ENCODE measurements at regions not wholly inside any gene's neighbourhood (a gene's known extent, or its start where the extent isn't known, plus 50 kb on each side); places are given as distances from the start of the nearest gene placed in this dataset.
"Not testable (repeated sequence)": the region's sequence is repeated elsewhere in the genome, so short reads cannot be mapped to it uniquely, and the experiment has no call there.

DNA sequence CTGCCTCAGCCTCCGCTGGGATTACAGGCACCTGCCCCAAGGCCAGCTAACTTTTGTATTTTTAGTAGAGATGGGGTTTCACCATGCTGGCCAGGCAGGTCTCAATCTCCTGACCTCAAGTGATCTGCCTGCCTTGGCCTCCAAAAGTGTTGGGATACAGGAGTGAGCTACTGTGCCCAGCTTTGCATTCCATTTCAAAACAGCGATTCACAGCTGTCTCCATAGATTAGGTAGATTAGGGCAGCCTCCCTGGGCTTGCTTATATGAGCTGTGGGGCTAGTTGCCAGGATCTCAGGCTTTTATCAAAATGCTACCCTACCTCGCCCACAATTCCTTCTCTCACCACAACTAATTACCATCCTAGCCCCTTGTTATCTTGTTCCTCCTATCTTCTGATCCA is 176.4 kb upstream of the ZKSCAN2 start:
- DNase-seq (ENCODE audit: low spot score): no peak

DNA sequence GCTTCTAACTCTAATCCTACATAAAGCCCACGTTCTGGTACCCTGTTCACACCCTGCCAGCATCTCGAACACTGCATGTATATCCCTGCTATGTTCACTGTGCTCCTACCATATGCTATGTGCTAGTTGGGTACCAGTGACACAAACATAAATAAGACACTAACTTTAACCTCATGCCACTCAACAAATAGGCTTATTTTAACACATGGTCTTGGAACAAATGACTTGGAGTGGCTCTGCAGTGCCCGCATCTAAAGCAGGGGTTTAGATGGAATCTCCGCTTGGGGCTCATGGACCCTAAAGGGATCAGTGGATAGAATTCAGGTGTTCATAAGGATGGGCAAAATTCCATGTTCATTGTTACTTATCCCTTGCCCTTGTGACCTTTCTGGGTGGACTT is 175.7 kb upstream of the ZKSCAN2 start:
- no peak for DNase-seq (ENCODE audit: low spot score)

DNA sequence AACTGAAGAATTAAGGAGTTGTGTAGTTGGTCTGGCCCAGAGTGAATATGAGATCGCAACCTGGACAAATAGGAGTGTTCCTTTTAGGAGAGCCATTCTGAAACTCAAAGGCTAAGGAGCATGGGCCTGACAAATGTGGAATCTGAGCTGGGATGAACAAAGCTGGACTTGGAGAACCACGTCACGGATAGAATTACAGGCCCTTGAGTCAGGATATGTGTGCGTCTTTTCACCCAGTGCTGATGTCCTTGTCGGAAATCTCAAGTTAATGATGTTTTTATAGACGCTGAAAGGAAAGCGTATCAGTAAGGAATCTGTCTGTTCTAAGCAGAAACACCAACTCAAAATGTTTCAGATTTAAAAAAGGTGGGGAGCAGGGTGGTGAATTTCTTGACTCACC is 173.8 kb upstream of the ZKSCAN2 start:
- DNase-seq (ENCODE audit: low spot score): no peak

DNA sequence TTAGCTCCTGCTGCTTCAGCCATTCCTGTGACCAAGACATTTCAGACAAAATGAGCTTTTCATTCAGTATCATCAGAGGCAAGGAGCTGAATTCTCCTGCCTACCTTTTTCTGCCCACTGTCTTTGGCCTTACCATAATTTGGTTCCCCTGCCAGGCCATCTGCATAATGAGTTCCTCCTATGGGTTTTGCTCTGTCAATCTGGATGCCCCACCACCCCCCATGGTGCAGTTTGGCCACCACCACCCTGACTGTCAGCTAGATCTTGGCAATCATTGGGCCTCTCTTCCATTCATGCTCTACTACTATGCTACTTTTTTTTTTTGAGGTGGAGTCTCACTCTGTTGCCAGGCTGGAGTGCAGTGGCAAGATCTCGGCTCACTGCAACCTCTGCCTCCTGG is 169.2 kb upstream of the ZKSCAN2 start:
- no peak for DNase-seq (ENCODE audit: low spot score)

DNA sequence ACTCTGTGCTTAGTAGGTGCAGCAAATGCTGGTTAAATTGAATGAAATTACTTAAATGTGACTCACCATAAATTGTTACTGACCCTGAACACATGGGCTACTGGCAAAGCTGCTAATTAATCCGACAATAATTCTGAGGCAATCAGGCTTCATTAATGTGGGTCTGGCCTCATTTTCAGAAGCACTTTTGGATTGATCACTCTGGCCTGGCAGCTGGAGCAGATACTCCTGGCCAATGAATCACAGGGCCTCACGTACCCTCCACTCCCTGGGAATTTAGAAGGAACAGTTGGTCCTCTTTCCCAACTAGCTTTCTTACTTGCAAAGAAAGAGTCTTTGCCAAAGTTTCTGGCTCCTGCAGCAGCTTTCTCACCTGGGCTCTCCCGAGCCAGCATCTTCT is 162.0 kb upstream of the ZKSCAN2 start:
- DNase-seq (ENCODE audit: low spot score): no peak

DNA sequence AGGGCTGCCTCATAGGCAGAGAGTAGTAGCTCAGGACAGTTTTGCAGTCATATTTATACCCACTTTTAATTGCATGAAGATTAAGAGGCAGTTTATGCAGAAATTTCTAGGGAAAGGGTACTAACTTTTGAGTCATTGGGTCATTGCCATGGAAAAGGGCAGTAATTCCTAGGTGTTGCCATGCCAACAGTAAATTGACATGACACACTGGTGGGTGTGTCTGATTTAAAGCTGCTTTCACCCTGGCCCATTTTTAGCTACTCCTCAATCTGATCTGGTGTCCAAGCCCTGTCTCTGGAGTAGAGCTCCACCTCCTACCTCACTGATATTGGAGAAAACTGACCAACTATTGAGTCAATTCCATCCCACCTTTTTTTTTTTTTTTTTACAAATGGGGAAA is 161.5 kb upstream of the ZKSCAN2 start:
- DNase-seq (ENCODE audit: low spot score): no peak

DNA sequence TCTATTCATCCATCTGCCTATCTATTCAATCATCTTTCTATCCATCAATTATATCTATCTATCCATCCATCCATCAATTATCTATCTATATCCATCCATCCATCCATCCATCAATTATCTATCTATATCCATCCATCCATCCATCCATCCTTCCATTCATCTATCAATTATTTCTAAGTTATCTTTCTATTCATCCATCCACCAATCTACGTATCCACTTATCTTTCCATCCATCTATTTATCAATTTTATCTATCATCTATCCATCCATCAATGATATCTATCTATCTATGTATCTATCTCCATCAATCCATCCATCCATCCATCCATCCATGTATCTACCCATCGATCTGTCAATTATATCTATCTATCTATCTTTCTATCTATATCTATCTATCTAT is 158.4 kb upstream of the ZKSCAN2 start:
- DNase-seq (ENCODE audit: low spot score): no peak

DNA sequence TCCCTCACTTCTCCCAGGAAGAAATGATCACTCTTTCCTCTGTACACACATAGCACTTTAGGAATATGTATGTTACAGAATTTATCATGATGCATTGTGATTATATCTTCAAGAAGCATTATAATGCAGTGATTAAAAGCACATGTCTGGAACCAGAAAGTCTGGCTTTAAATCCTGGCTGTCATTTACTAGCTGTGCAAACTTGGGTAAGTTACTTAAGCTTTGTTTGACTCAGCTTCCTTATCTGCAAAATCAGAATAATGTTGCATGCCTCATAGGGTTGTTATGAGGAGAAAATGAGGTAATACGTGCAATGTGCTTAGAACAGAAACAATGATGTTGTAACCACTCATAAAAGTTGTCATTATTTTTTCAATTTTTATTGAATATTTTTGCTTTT is 156.3 kb upstream of the ZKSCAN2 start:
- no peak for DNase-seq (ENCODE audit: low spot score)

DNA sequence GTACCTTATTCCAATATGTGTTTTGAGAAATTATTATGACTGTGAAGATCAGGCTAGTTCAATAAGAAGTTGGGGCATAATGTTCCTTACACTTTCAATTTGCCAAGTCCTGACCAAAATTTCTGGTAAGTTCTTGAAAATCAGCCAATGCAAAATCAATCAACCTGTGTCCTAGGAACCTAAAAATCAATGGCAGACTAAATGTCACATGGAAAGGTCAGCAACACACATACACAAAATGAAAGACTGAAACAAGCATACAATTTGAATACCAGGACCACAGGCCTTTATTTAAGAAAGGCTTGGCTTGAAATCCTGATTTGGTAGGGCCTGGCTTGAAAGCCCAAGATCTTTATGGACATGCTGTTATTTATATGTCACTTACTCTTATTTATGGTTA is 155.5 kb upstream of the ZKSCAN2 start:
- DNase-seq (ENCODE audit: low spot score): no peak

DNA sequence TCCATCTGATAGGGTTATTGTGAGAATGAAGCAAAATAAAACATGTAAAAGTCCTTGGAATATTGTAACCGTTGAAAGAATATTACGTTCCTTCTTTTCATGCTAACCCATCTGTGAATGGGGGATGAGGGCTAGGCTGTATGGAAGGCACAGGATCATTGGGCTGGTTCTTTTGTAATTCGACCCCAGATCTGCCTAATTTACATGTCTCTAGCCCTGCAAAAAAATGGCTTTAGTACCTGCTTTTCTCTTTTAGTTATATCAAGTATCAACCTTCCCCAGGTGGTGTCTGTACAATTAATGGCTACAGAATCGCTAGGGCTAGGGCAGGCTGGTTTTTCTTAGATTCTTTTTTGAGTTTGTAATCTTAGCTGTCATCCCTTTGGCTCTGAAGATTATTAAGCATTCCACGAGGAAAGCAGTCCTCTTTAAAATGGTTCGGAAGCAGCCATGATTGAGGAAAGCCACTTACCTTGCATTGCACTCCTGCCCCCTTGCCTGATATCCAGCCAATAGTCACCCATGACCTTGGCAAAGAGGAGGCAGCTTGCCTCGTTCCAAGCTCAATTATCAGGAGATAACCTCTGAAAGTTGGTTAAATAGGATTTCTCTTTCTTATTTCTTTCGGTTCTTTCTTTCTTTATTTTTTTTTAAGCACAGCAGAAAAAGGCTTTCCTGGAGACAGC is 153.9 kb upstream of the ZKSCAN2 start:
- DNase-seq (ENCODE audit: low spot score): no peak

DNA sequence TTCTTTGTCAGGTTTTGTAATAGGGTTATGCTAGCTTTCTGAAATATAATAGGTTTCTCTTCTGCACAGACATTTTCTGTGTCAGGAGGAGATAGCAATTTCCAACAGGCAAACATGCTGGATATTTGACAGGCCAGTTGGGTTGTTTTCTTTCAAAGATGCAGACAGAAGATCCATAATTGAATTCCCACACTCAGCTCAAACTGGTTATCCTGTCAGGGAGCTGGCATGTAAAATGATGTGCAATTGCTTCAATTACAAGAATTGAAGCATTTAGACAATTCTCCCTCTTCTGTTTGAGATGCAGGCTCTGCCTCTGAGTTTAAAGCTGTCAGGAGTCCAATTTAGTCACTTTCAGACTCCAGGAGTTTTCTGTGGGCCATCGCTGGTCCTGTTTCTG is 146.2 kb upstream of the ZKSCAN2 start:
- no peak for DNase-seq (ENCODE audit: low spot score)

DNA sequence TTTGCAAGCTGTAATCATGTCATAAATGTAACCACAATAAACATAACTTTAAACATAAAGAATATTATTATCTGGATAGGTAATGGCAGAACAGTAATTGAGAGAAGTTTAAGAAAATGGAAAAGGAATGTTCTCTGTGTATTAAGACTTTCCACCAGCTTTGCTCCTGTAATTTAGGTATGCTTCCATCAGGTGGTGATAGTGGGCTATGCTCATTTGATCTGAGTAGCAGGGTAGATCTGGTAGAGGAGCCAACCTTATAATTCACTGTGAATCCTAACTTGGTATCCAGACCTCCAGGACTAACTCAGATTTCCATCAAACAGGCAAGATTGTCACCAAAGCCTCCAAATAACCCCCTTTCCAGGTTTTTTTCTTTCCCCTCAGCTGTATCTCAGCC is 137.9 kb upstream of the ZKSCAN2 start:
- no peak for DNase-seq (ENCODE audit: low spot score)

DNA sequence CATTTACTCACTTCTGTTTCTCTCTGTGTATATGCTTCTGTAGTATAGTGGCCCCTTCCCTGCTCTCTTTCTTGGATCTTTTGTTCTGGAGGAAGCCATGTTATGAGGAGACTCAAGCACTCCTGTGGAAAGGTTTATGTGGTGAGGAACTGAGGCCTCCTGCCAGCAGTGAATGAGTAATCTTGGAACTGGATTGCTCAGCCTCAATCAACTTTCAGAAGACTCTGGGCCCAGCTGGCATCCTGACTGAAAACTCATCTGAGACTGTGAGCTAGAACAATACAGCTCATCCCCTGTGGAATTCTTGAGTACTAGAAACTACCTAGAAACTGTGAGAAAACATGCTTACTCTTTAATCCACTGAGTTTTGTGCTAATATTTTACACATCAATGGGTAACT is 133.1 kb upstream of the ZKSCAN2 start:
- DNase-seq (ENCODE audit: low spot score): no peak

DNA sequence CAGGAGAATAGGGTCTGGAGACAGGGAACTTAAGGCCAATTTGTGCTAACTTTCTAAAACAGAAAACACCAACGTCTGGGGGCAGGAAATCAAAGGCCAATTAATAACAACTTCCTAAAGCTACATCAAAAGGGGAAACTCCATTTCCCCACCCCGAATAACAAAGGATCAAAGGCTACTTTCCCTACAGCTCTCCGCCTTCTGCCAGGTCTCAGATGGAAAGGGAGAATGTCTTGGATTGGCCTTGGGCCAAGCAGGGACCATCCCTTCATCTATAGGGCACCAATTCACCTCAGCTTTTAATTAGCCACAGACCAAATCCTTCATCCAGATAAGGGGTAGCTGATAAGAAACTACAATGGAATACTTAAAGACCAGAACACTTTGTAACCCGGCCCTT is 116.9 kb upstream of the ZKSCAN2 start:
- peak; percentile 62 for DNase-seq (ENCODE audit: low spot score)

DNA sequence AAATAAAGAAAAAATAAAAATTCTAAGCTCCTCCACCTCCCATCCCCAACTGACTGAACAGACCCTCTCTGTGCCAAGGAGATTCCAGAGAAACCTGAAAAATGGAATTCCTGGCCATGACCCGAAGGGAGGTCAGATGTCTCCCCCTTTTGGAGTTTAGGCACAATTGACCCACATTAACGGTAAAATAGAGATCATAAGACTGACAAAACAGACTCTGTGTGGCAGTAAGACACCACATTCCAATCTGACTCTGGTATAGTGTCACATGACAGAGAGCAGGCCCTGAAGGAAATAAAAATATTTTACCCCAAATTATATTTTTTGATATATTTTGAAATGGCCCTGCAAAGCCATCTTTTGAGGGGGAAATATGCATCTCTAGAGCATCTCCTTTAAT is 115.1 kb upstream of the ZKSCAN2 start:
- DNase-seq (ENCODE audit: low spot score): no peak

DNA sequence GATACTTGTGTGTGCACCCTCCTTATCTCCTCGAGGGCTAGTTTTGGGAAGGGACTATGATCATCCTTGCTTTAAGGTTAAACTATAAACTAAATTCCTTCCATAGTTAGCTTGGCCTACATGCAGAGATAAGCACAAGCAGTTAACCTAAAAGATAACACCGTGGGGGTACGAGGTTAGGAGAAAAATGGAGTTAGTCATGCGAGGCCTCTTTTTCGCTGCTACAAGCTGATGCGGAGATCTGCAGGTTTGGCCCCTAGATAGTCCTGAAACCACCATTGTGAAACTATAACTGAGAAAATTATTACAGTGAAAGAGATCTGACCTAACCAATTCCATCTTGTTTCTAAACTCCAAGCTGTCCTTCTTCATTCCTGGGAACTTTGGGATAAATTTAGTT is 113.7 kb upstream of the ZKSCAN2 start:
- no peak for DNase-seq (ENCODE audit: low spot score)

DNA sequence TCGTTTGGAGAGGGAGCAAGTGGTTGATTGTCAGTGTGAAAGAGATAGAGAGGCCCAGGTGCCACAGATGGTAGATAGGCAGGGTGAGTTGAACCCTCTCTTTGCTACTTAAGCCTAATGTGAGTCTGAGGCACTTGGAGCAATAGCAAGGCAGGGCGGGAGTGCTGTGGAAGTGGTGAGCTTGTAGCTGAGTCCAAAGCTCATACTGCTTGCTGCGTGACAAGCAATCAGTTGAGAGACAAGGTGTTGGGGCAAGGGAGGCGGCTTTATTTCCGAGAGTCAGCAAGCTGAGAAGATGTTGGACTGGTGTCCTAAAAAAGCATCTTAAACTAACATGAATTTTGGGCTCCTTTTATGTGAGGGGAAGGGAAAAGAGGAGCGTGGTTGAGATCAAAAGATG is 112.9 kb upstream of the ZKSCAN2 start:
- DNase-seq (ENCODE audit: low spot score): peak; percentile 56

DNA sequence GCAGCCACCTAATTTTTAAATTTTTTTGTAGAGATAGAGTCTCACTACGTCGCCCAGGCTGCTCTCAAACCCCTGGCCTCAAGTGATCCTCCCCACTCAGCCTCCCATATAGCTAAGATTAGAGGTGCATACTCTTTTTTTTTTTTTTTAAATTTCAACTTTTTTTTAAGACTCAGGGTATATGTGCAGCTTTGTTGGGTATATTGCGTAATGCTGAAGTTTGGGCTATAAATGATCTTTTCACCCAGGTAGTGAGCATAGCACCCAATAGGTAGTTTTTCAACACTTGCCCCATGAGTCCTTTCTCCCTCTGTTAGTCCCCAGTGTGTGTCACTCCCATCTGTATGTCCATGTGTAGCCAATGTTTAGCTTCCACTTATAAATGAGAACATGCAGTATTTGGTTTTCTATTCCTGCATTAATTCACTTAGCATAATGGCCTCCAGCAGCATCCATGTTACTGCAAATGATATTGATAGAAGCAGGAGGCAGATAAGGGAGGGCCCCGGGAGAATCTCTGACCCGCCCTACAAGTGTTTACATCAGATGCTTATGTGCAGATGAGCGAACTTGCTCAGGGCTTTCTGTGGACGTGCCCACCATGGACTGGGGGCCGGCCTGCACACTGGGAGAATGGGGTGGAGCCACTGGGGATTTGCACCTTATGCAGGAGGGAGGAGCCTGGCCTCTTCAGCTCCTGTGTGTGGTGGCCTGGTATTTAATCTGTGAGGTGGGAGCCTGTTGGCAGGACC is 110.3 kb upstream of the ZKSCAN2 start:
- no peak for DNase-seq (ENCODE audit: low spot score)

DNA sequence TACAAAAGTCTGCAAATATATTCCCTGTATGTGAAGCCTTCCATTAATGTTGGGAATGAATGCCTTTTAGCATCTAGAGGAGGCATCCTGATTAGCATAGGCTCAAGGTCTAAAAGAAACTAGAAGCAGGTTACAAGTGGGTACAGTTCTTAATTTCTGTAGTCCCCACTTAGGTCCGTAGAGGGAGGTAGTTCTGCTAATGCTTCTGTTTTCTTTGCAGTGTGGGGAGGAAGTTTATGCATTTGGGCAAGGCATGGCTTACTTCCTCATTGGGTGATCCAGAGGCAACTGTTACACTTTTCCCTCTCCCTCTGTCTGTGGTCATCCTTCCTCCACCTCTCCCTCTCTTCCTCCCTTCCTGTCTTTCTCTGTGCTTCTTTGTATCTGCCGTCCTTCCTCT is 108.4 kb upstream of the ZKSCAN2 start:
- no peak for DNase-seq (ENCODE audit: low spot score)

DNA sequence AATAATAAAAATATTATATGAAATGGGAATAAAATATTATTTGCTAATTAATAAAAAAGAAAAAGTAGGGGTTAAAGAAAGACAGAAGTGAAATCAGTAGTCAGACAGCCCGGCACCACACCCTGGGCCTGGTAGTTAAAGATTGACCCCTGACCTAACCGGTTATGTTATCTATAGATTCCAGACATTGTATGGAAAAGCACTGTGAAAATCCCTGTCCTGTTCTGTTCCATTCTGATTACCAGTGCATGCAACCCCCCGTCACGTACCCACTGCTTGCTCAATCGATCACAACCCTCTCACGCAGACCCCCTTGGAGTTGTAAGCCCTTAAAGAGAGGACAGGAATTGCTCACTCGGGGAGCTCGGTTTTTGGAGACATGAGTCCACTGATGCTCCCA is 101.9 kb upstream of the ZKSCAN2 start:
- not testable (repeated sequence) for DNase-seq (ENCODE audit: low spot score)

DNA sequence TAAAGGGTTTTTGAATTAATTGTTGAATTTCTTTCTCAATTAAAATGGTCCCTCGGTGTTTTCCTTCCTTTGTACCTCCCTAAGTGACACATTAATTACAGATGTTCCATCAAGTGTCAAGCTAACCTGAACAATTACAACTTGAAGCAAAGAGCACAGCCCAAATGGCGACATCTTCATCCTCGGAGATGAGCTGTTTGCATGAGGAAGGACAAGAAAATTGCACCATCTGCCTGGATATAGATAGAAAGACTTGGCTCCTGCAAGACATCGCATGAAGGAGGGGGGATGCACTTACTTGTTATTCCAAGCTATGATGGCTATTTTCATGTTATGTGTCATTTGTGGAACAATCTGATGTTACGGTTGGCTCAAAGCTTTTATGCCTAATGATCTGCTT is 86.4 kb upstream of the ZKSCAN2 start:
- no peak for DNase-seq (ENCODE audit: low spot score)

DNA sequence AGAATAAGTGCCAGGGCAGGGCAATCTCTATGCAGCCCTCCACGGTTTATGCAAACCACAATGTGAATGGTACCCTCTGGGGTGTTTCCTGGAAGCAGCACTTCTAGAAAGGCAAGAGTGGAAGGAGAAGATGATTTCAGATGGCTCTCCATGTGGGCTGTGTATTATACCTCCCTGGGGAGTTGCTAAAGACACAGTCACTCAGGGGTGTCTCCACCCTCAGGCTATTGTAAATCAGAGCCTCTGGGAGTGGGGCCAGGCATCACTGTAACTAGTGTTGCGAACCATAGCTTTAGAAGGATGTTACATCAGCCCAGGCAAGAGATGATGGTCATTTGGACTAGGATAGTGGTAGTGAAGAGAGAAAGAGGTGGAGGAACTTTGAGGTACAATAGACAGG is 83.3 kb upstream of the ZKSCAN2 start:
- DNase-seq (ENCODE audit: low spot score): no peak

DNA sequence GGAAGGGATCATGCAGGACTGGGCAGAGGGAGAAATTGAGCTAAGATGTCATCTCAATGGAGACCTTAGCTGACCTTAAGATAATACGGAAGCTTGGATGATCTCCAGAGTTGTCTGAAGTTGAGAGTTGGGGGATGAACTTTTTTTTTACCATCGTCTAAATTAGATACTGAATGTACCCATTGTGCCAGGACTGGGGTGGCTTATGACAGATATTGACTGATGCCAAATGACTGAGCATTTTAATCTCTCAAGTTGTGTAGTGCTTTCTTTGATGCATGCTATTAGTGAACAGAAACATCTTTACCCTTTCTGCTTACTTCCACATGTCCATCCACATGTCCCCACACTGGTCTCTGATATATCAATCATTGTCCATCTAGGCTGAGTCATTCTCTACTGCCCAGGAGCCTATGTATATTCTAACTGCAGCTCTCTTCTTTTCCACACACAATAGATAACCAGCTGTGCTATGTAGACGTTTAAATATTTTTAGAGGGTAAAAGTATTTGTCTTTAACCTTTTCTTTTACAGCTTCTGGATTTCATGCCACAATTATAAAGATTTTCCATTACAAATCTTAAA is 60.2 kb upstream of the ZKSCAN2 start:
- DNase-seq (ENCODE audit: low spot score): no peak

DNA sequence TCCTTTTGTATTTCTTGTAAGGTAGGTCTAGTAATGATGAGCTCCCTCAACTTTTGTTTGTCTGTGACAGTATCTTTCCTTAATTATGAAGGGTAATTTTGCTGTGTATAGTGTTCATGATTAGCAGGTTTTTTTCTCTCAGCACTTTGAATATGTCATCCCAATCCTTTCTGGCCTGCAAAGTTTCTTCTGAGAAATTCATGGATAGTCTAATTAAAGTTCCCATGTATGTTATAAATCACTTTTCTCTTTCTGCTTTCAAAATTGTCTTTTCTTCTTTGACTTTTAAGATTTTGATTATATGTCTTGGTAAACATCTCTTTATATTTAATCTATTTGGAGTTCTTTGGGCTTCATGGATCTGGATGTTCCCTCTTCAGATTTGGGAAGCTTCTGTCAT is 54.3 kb upstream of the ZKSCAN2 start:
- no peak for DNase-seq (ENCODE audit: low spot score)
